HUDEP-2 (cell line): ENCODE measurements at regions not wholly inside any gene's neighbourhood (a gene's known extent, or its start where the extent isn't known, plus 50 kb on each side); places are given as distances from the start of the nearest gene placed in this dataset.
"Not testable (repeated sequence)": the region's sequence is repeated elsewhere in the genome, so short reads cannot be mapped to it uniquely, and the experiment has no call there.

Source experiments
- DNase-seq, 76 experiments: peaks; one replicate each; lab custom pipeline; 2025; ENCODE audit not compliant: unreplicated experiment in 76 of 76; lab: John Stamatoyannopoulos, UW

- no peak for DNase-seq
Measured at GRCh38 chr14:21840765-21841164, 167.1 kb upstream of the OR4E1 start.

- no peak for DNase-seq
Measured at GRCh38 chr14:21833836-21834235, 160.2 kb upstream of the OR4E1 start.

GRCh38 chr14:21825845-21826244 lies 152.2 kb upstream of the OR4E1 start:
- no peak for DNase-seq

- peak in 44 of 76 experiments; percentile 0 to 57 (median 20) for DNase-seq
Measured at GRCh38 chr14:21825149-21825743, 151.6 kb upstream of the OR4E1 start.

- no peak for DNase-seq
Measured at GRCh38 chr14:21822109-21822508, 148.5 kb upstream of the OR4E1 start.

- peak in 1 of 76 experiments; percentile 18 for DNase-seq
Measured at GRCh38 chr14:21820631-21821030, 147.0 kb upstream of the OR4E1 start.

GRCh38 chr14:21819891-21820290 lies 146.3 kb upstream of the OR4E1 start:
- peak in 17 of 76 experiments; percentile 2 to 30 (median 8) for DNase-seq

- DNase-seq, result not testable (repeated sequence)
Measured at GRCh38 chr14:21817010-21817409, 143.4 kb upstream of the OR4E1 start.

GRCh38 chr14:21807975-21808374 lies 134.4 kb upstream of the OR4E1 start:
- DNase-seq, result no peak

- no peak for DNase-seq
Measured at GRCh38 chr14:21804981-21805380, 131.4 kb upstream of the OR4E1 start.

- DNase-seq, result no peak
Measured at GRCh38 chr14:21802441-21802840, 128.8 kb upstream of the OR4E1 start.

- DNase-seq, result peak in 28 of 76 experiments; percentile 1 to 40 (median 11)
Measured at GRCh38 chr14:21796916-21797315, 123.3 kb upstream of the OR4E1 start.

GRCh38 chr14:21795456-21795855 lies 121.8 kb upstream of the OR4E1 start:
- no peak for DNase-seq

GRCh38 chr14:21791749-21792148 lies 118.1 kb upstream of the OR4E1 start:
- DNase-seq, result no peak

GRCh38 chr14:21788687-21789086 lies 115.1 kb upstream of the OR4E1 start:
- DNase-seq, result not testable (repeated sequence)

GRCh38 chr14:21787242-21787641 lies 113.6 kb upstream of the OR4E1 start:
- DNase-seq, result not testable (repeated sequence)

- DNase-seq, result no peak
Measured at GRCh38 chr14:21781543-21781942, 107.9 kb upstream of the OR4E1 start.

GRCh38 chr14:21780429-21781084 lies 106.9 kb upstream of the OR4E1 start:
- no peak for DNase-seq

GRCh38 chr14:21771671-21772070 lies 98.1 kb upstream of the OR4E1 start:
- no peak for DNase-seq

GRCh38 chr14:21768875-21769257 lies 95.2 kb upstream of the OR4E1 start:
- no peak for DNase-seq

GRCh38 chr14:21768116-21768874 lies 94.7 kb upstream of the OR4E1 start:
- peak in 15 of 76 experiments; percentile 2 to 38 (median 11) for DNase-seq

GRCh38 chr14:21760360-21760759 lies 86.7 kb upstream of the OR4E1 start:
- DNase-seq, result not testable (repeated sequence)
